DND-41 (cell line): ENCODE measurements at regions not wholly inside any gene's neighbourhood (a gene's known extent, or its start where the extent isn't known, plus 50 kb on each side); places are given as distances from the start of the nearest gene placed in this dataset.

Experiments
- EZH2 ChIP-seq: IDR thresholded peaks from 3 replicates; pipeline ENCODE4 v1.6.1; 2012; ENCODE audit warnings: borderline replicate concordance, low read depth, mild to moderate bottlenecking, moderate library complexity, low read length, inconsistent platforms; ENCODE audit not compliant: severe bottlenecking
- TF ChIP-seq, protein P1 (sequence below): IDR thresholded peaks from 2 replicates; pipeline ENCODE4 v1.5.1; 2012; ENCODE audit warnings: borderline replicate concordance, low read length, moderate library complexity, mild to moderate bottlenecking; ENCODE audit not compliant: poor library complexity, severe bottlenecking; ENCODE audit errors: extremely low read depth

DNA sequence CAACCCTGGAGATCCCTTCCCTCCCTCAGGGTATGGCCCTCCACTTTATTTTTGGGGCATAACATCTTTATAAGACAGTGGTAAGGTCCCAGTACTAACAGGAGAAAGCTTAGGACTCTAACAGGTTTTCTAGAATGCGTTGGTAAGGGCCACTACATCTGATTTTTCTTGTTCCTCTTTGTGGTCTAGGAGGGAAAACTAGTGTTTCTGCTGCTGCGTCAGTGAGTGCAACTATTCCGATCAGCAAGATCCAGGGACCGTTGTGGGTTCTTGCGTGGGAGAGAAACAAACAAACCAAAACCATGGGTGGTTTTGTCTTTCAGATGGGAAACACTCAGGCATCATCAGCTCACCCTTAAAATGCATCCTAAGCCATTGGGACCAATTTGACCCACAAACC is 123.6 kb upstream of the SLC16A7 start:
- TF ChIP-seq, protein P1, sequence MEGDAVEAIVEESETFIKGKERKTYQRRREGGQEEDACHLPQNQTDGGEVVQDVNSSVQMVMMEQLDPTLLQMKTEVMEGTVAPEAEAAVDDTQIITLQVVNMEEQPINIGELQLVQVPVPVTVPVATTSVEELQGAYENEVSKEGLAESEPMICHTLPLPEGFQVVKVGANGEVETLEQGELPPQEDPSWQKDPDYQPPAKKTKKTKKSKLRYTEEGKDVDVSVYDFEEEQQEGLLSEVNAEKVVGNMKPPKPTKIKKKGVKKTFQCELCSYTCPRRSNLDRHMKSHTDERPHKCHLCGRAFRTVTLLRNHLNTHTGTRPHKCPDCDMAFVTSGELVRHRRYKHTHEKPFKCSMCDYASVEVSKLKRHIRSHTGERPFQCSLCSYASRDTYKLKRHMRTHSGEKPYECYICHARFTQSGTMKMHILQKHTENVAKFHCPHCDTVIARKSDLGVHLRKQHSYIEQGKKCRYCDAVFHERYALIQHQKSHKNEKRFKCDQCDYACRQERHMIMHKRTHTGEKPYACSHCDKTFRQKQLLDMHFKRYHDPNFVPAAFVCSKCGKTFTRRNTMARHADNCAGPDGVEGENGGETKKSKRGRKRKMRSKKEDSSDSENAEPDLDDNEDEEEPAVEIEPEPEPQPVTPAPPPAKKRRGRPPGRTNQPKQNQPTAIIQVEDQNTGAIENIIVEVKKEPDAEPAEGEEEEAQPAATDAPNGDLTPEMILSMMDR, result no peak
- no peak for TF ChIP-seq EZH2
